CD4-positive, alpha-beta T cell (primary cell): ENCODE measurements at regions not wholly inside any gene's neighbourhood (a gene's known extent, or its start where the extent isn't known, plus 50 kb on each side); places are given as distances from the start of the nearest gene placed in this dataset.
A peak's percentile ranks its signal among the peaks of the same experiment; 100 is the strongest.

Experiments used
- ATAC-seq: fragments of 200-7000 bp; cut with Tn5 transposase; one replicate; pipeline ENCODE4 v1.10.0; 2022; ENCODE audit warnings: mild to moderate bottlenecking; ENCODE audit not compliant: poor library complexity
- CTCF ChIA-PET: fragments of 350-600 bp; sonication (Branson Sonifier 250); formaldehyde crosslinking; loops from one replicate; lab custom pipeline; 2021; ENCODE audit warnings: antibody characterized with exemption, inconsistent platforms; lab: Charles Lee
- POLR2A ChIA-PET: fragments of 350-600 bp; sonication (Branson Sonifier 250); formaldehyde crosslinking; loops from one replicate; lab custom pipeline; 2021; ENCODE audit warnings: antibody characterized with exemption, inconsistent platforms; lab: Charles Lee
- DNase-seq, 14 experiments: peaks; one replicate each; pipeline ENCODE4 v3.0.0-alpha.2; 2013 to 2020; ENCODE audit warnings: mixed read lengths in 2 of 14
- H3K27ac ChIP-seq, 2 donors: one replicate each; pipeline versions ENCODE4 v1.5.1 to v1.7.0; 2013; ENCODE audit warnings: low read length in 2 of 2, low read depth in 1 of 2, mild to moderate bottlenecking in 1 of 2
- H3K27me3 ChIP-seq, 2 experiments: 1 replicate in 1 of 2; 2 replicates in 1 of 2; pipeline versions ENCODE4 v1.6.1 to v1.7.0; 2013; ENCODE audit warnings: low read length in 2 of 2, control low read depth in 1 of 2, mild to moderate bottlenecking in 1 of 2, moderate library complexity in 1 of 2; ENCODE audit not compliant: insufficient read depth in 2 of 2, control insufficient read depth in 1 of 2
- H3K36me3 ChIP-seq: one replicate; pipeline ENCODE4 v1.6.1; 2013; ENCODE audit warnings: low read length, control low read depth; ENCODE audit not compliant: insufficient read depth
- H3K4me1 ChIP-seq: one replicate; pipeline ENCODE4 v1.6.1; 2013; ENCODE audit warnings: low read length, control low read depth; ENCODE audit not compliant: insufficient read depth
- H3K4me3 ChIP-seq: one replicate; pipeline ENCODE4 v1.5.1; 2013; ENCODE audit warnings: mild to moderate bottlenecking, low read length, moderate library complexity
- H3K9me3 ChIP-seq, 2 experiments: 1 replicate in 1 of 2; 2 replicates in 1 of 2; pipeline versions ENCODE4 v1.6.1 to v1.7.0; 2013; ENCODE audit warnings: low read length in 2 of 2, mild to moderate bottlenecking in 2 of 2, control low read depth in 1 of 2, moderate library complexity in 1 of 2; ENCODE audit not compliant: control insufficient read depth in 1 of 2, insufficient read depth in 1 of 2
- H3K27ac Mint-ChIP-seq: one replicate; pipeline ENCODE4 v1.8.0; 2020; ENCODE audit warnings: mixed read lengths
- H3K27me3 Mint-ChIP-seq: one replicate; pipeline ENCODE4 v1.8.0; 2021; ENCODE audit warnings: mixed read lengths
- H3K36me3 Mint-ChIP-seq: one replicate; pipeline ENCODE4 v1.8.0; 2021; ENCODE audit warnings: low read depth, mixed read lengths
- H3K4me1 Mint-ChIP-seq: one replicate; pipeline ENCODE4 v1.8.0; 2021; ENCODE audit warnings: low read depth, mixed read lengths
- H3K4me3 Mint-ChIP-seq: one replicate; pipeline ENCODE4 v1.8.0; 2020; ENCODE audit warnings: mild to moderate bottlenecking, mixed read lengths
- H3K9me3 Mint-ChIP-seq: one replicate; pipeline ENCODE4 v1.8.0; 2020; ENCODE audit warnings: mixed read lengths
- intact Hi-C, 2 experiments: fragments of 100-400 bp; cut with DNase I in 1 of 2; cut with micrococcal nuclease in 1 of 2; formaldehyde crosslinking; loops; one replicate each; pipeline versions ENCODE4 v1.15.1 to v1.9.0; 2023 to 2025; cut with DNase I, micrococcal nuclease
- TF ChIP-seq, protein P1 (sequence below): fragments of 200-600 bp; IDR thresholded peaks from one replicate; pipeline ENCODE4 v1.8.0; 2022; ENCODE audit warnings: antibody characterized with exemption, mild to moderate bottlenecking

DNA sequence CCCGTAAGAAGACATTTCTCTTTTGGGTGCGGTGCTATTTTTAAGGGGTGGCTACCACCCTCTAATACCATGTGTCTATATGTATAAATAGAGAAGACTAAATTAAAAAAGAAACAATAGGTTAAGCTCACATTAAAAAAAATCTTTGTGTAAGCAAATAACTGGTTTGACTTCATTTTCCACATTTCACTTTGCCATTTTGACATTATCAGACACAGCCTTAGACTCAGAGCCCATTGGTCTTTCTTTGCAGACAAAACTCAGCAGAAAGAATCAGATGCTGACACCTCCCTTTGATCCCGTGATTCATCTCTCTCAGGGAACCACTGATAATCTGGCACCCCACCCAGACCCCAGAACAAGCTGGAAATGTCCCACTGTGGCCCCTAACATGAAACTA, 74.5 kb downstream of the EMX2 start:
- TF ChIP-seq, protein P1, sequence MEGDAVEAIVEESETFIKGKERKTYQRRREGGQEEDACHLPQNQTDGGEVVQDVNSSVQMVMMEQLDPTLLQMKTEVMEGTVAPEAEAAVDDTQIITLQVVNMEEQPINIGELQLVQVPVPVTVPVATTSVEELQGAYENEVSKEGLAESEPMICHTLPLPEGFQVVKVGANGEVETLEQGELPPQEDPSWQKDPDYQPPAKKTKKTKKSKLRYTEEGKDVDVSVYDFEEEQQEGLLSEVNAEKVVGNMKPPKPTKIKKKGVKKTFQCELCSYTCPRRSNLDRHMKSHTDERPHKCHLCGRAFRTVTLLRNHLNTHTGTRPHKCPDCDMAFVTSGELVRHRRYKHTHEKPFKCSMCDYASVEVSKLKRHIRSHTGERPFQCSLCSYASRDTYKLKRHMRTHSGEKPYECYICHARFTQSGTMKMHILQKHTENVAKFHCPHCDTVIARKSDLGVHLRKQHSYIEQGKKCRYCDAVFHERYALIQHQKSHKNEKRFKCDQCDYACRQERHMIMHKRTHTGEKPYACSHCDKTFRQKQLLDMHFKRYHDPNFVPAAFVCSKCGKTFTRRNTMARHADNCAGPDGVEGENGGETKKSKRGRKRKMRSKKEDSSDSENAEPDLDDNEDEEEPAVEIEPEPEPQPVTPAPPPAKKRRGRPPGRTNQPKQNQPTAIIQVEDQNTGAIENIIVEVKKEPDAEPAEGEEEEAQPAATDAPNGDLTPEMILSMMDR = no peak
- no peaks in the 10 kb centered on the region for H3K4me1 Mint-ChIP-seq
- intact Hi-C loops = no loop called here
- H3K4me3 Mint-ChIP-seq = no peak overlapping the region
- H3K4me3 ChIP-seq = no peak overlapping the region
- no peaks in the 10 kb centered on the region for H3K36me3 Mint-ChIP-seq
- ATAC-seq (no peak), DNase-seq (no peak)
- peaks cover 0 to 5% of the 10 kb centered on the region in 2 experiments for H3K9me3 ChIP-seq
- H3K27me3 ChIP-seq = peaks cover 3 to 5% of the 10 kb centered on the region in 2 experiments
- no peaks in the 10 kb centered on the region for H3K36me3 ChIP-seq
- POLR2A ChIA-PET = no interaction called here
- no peaks in the 10 kb centered on the region for H3K4me1 ChIP-seq
- H3K27ac ChIP-seq = no peak overlapping the region
- peaks cover 29% of the 10 kb centered on the region for H3K27me3 Mint-ChIP-seq
- CTCF ChIA-PET = no interaction called here
- no peak overlapping the region for H3K27ac Mint-ChIP-seq
- H3K9me3 Mint-ChIP-seq = no peaks in the 10 kb centered on the region

DNA sequence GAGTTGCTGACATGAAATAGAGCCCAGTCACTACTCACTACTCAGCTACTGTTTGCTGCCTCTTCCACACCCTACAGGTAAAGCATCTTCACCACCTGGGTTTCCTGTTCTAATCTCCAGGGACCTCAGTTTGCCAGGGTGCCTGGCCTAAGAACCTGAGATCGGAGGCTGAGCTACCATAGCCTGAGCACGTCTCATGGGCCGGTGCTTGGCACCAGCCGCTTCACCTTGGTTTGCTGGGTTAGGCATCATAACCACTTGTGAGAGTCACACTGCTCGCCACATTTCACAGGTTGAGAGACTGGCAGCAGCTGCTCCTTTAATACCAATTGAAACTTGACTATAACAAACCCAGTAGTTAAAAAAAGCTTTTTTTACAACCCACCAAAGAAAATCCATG, 75.1 kb downstream of the EMX2 start:
- Histone ChIP-seq H3K4me1 (no peaks in the 10 kb centered on the region), H3K27ac (no peak overlapping the region), H3K36me3 (no peaks in the 10 kb centered on the region), H3K4me3 (no peak overlapping the region), H3K9me3 (peaks cover 0 to 5% of the 10 kb centered on the region in 2 experiments), H3K27me3 (peaks cover 3 to 5% of the 10 kb centered on the region in 2 experiments)
- intact Hi-C loops = no loop called here
- Mint-ChIP-seq H3K36me3 (no peaks in the 10 kb centered on the region), H3K4me3 (no peak overlapping the region), H3K9me3 (no peaks in the 10 kb centered on the region), H3K27ac (no peak overlapping the region), H3K4me1 (no peaks in the 10 kb centered on the region), H3K27me3 (peaks cover 32% of the 10 kb centered on the region)
- ATAC-seq (no peak), DNase-seq (peak in 1 of 14 experiments; percentile 21)
- TF ChIP-seq, protein P1 = no peak
- CTCF ChIA-PET = no interaction called here
- POLR2A ChIA-PET = no interaction called here

DNA sequence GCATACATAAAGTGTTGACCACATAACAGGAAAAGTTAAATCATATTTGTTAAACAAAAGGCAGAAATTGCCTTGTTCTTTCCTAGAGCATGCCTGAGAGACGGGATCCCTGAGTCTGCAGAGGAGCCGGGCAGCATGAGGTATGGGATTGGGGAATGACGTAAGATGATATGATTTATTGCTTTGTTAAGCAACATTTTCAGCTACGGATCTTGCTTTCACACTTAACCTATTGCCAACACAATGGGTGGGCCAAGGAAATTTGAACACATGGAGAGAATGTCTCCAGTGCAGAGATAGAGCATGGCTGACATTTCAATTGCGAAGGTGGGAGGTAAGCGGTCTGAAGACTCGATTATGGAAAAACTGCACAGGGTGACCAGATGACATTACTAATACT, 76.7 kb downstream of the EMX2 start:
- Histone ChIP-seq H3K36me3 (no peaks in the 10 kb centered on the region), H3K27ac (no peak overlapping the region), H3K27me3 (peaks cover 1 to 5% of the 10 kb centered on the region in 2 experiments), H3K4me1 (no peaks in the 10 kb centered on the region), H3K9me3 (peaks cover 0 to 5% of the 10 kb centered on the region in 2 experiments), H3K4me3 (no peak overlapping the region)
- intact Hi-C loops = no loop called here
- Mint-ChIP-seq H3K36me3 (no peaks in the 10 kb centered on the region), H3K9me3 (no peaks in the 10 kb centered on the region), H3K27me3 (peaks cover 22% of the 10 kb centered on the region), H3K27ac (no peak overlapping the region), H3K4me3 (no peak overlapping the region), H3K4me1 (no peaks in the 10 kb centered on the region)
- ATAC-seq (no peak), DNase-seq (no peak)
- TF ChIP-seq, protein P1 = no peak
- ChIA-PET CTCF (no interaction called here), POLR2A (no interaction called here)
